ENCODE measurements at regions not wholly inside any gene's neighbourhood (a gene's known extent, or its start where the extent isn't known, plus 50 kb on each side); places are given as distances from the start of the nearest gene placed in this dataset.
"Not testable (repeated sequence)": the region's sequence is repeated elsewhere in the genome, so short reads cannot be mapped to it uniquely, and the experiment has no call there.

GRCh38 chr16:48668184-48668583 is 58.2 kb upstream of the N4BP1 start:
- not testable (repeated sequence) for TF ChIP-seq EP300, CTCF (IDR thresholded peaks at IDR 0.05)

Data from ovary (tissue), 3 donors.